Duodenal mucosa (tissue), 2 donors: ENCODE measurements at regions not wholly inside any gene's neighbourhood (a gene's known extent, or its start where the extent isn't known, plus 50 kb on each side); places are given as distances from the start of the nearest gene placed in this dataset.
"Not testable (repeated sequence)": the region's sequence is repeated elsewhere in the genome, so short reads cannot be mapped to it uniquely, and the experiment has no call there.

Experiments used
- H3K27ac ChIP-seq: one replicate; pipeline ENCODE4 v1.7.0; 2013; ENCODE audit warnings: low read depth, low read length
- H3K27me3 ChIP-seq, 2 donors: one replicate each; pipeline ENCODE4 v1.7.0; 2013; ENCODE audit warnings: low read length in 2 of 2, control low read depth in 1 of 2; ENCODE audit not compliant: insufficient read depth in 2 of 2, control insufficient read depth in 1 of 2
- H3K36me3 ChIP-seq, 2 donors: one replicate each; pipeline ENCODE4 v1.7.0; 2013; ENCODE audit warnings: low read length in 2 of 2, control low read depth in 1 of 2; ENCODE audit not compliant: insufficient read depth in 2 of 2, control insufficient read depth in 1 of 2
- H3K4me1 ChIP-seq, 2 donors: one replicate each; pipeline ENCODE4 v1.7.0; 2013; ENCODE audit warnings: low read length in 2 of 2, control low read depth in 1 of 2; ENCODE audit not compliant: insufficient read depth in 2 of 2, control insufficient read depth in 1 of 2
- H3K4me3 ChIP-seq, 2 donors: one replicate each; pipeline ENCODE4 v1.7.0; 2013; ENCODE audit warnings: low read length in 2 of 2, low read depth in 1 of 2
- H3K9ac ChIP-seq, 2 donors: one replicate each; pipeline ENCODE4 v1.7.0; 2013; ENCODE audit warnings: low read length in 2 of 2, low read depth in 1 of 2
- H3K9me3 ChIP-seq, 2 donors: one replicate each; pipeline ENCODE4 v1.7.0; 2013; ENCODE audit warnings: low read length in 2 of 2, control low read depth in 1 of 2; ENCODE audit not compliant: control insufficient read depth in 1 of 2

GRCh38 chr1:191729742-191730141 is 428.5 kb upstream of the RGS18 start:
- H3K36me3 ChIP-seq = no peaks in the 10 kb centered on the region
- no peaks in the 10 kb centered on the region for H3K4me1 ChIP-seq
- no peaks in the 10 kb centered on the region for H3K9me3 ChIP-seq
- no peak overlapping the region for H3K9ac ChIP-seq
- H3K27me3 ChIP-seq = no peaks in the 10 kb centered on the region
- H3K27ac ChIP-seq = no peak overlapping the region
- no peak overlapping the region for H3K4me3 ChIP-seq

DNA sequence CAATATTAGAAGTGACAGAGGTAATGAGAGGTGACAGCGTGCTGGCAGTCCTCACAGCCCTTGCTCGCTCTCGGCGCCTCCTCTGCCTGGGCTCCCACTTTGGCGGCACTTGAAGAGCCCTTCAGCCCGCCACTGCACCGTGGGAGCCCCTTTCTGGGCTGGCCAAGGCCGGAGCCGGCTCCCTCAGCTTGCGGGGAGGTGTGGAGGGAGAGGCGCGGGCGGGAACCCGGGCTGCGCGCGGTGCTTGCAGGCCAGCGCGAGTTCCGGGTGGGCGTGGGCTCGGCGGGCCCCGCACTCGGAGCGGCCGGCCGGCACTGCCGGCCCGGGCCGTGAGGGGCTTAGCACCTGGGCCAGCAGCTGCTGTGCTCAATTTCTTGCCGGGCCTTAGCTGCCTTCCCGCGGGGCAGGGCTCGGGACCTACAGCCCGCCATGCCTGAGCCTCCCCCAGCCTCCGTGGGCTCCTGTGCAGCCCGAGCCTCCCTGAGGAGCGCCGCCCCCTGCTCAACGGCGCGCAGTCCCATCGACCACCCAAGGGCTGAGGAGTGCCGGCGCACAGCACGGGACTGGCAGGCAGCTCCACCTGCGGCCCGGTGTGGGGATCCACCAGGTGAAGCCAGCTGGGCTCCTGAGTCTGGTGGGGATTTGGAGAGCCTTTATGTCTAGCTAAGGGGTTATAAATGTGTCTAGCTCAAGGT is 426.5 kb upstream of the RGS18 start:
- not testable (repeated sequence) for H3K9me3 ChIP-seq, H3K9ac ChIP-seq, H3K36me3 ChIP-seq, H3K4me1 ChIP-seq, H3K27me3 ChIP-seq, H3K27ac ChIP-seq, H3K4me3 ChIP-seq

- Histone ChIP-seq H3K36me3 (no peaks in the 10 kb centered on the region), H3K27me3 (no peaks in the 10 kb centered on the region), H3K4me1 (no peaks in the 10 kb centered on the region), H3K4me3 (no peak overlapping the region), H3K9ac (no peak overlapping the region), H3K9me3 (no peaks in the 10 kb centered on the region), H3K27ac (no peak overlapping the region)
Measured at GRCh38 chr1:191734321-191734720, 423.9 kb upstream of the RGS18 start.

DNA sequence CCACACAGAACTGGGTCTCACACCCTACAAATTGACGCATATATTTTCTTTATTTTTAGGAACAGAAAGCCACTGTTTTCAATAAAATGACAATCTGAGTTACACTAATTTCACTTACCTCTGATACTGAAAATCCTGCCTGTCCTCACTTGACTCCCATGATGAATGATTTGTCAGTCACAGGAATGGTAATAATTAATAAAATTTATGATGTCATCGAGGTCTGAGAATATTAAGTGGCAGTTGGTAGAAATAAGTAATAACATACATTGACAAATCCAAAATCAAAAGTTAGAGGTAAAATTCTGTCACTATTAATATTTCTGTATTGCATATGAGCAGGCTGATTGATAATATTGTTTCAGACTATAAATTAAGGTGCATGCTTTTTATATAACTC is 418.7 kb upstream of the RGS18 start:
- Histone ChIP-seq H3K9me3 (no peaks in the 10 kb centered on the region), H3K27ac (no peak overlapping the region), H3K4me3 (no peak overlapping the region), H3K9ac (no peak overlapping the region), H3K27me3 (no peaks in the 10 kb centered on the region), H3K36me3 (no peaks in the 10 kb centered on the region), H3K4me1 (no peaks in the 10 kb centered on the region)

- Histone ChIP-seq H3K36me3 (no peaks in the 10 kb centered on the region), H3K27me3 (no peaks in the 10 kb centered on the region), H3K9me3 (no peaks in the 10 kb centered on the region), H3K27ac (no peak overlapping the region), H3K4me1 (no peaks in the 10 kb centered on the region), H3K4me3 (no peak overlapping the region), H3K9ac (no peak overlapping the region)
Measured at GRCh38 chr1:191752342-191752741, 405.9 kb upstream of the RGS18 start.

GRCh38 chr1:191760016-191760415 is 398.2 kb upstream of the RGS18 start:
- Histone ChIP-seq H3K27me3 (no peaks in the 10 kb centered on the region), H3K4me1 (no peaks in the 10 kb centered on the region), H3K9me3 (no peaks in the 10 kb centered on the region), H3K36me3 (no peaks in the 10 kb centered on the region), H3K9ac (no peak overlapping the region), H3K4me3 (no peak overlapping the region), H3K27ac (no peak overlapping the region)

DNA sequence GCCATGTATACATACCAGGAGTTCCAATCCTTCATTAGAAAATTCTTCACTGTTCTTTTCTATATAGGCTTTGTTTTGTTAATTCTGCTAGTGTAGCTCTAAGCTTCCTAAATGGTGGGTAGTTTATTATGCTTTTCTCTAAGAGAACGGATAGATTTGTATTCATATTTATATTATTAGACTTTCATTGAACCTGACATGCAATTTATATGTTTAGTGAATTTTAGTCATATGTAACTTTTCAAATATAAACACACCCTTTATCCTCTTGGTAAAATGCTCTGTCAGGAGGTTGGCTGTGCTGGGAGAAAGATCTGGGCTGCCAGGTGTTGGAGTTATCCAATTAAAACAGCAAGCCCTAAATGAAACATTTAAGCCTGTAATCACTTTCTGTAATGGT is 369.7 kb upstream of the RGS18 start:
- no peak overlapping the region for H3K27ac ChIP-seq
- H3K4me1 ChIP-seq = no peaks in the 10 kb centered on the region
- H3K4me3 ChIP-seq = no peak overlapping the region
- no peaks in the 10 kb centered on the region for H3K36me3 ChIP-seq
- H3K9me3 ChIP-seq = no peaks in the 10 kb centered on the region
- H3K27me3 ChIP-seq = no peaks in the 10 kb centered on the region
- H3K9ac ChIP-seq = no peak overlapping the region

- Histone ChIP-seq H3K9me3 (no peaks in the 10 kb centered on the region), H3K4me3 (no peak overlapping the region)
Measured at GRCh38 chr1:191798178-191798577, 360.1 kb upstream of the RGS18 start.

DNA sequence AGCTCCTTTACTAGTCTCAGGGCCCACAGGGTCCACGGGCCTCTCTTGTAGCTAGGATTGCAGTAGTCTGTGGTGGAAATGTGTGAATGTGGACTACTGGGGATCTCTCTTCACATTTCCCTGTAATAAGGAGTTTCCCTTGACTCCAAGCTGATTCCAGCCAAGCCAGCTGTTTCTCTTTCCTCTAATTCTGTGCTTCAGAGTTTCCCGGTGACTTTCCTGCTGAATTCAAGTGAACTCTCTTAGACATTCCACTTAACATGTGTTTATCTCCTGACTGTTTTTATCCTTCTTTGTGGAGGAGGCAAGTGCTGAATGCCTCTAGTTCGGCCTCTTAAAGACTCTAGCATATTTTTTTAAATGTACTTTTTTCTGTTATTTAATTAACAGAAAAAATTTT is 354.0 kb upstream of the RGS18 start:
- no peaks in the 10 kb centered on the region for H3K9me3 ChIP-seq
- no peaks in the 10 kb centered on the region for H3K36me3 ChIP-seq
- no peaks in the 10 kb centered on the region for H3K27me3 ChIP-seq
- H3K4me1 ChIP-seq = no peaks in the 10 kb centered on the region
- H3K4me3 ChIP-seq = no peak overlapping the region
- H3K27ac ChIP-seq = no peak overlapping the region
- H3K9ac ChIP-seq = no peak overlapping the region

More at GRCh38 chr1:191798178-191798577, 360.1 kb upstream of the RGS18 start:
- no peaks in the 10 kb centered on the region for H3K27me3 ChIP-seq
- H3K4me1 ChIP-seq = no peaks in the 10 kb centered on the region
- H3K9ac ChIP-seq = no peak overlapping the region
- H3K27ac ChIP-seq = no peak overlapping the region
- no peaks in the 10 kb centered on the region for H3K36me3 ChIP-seq

DNA sequence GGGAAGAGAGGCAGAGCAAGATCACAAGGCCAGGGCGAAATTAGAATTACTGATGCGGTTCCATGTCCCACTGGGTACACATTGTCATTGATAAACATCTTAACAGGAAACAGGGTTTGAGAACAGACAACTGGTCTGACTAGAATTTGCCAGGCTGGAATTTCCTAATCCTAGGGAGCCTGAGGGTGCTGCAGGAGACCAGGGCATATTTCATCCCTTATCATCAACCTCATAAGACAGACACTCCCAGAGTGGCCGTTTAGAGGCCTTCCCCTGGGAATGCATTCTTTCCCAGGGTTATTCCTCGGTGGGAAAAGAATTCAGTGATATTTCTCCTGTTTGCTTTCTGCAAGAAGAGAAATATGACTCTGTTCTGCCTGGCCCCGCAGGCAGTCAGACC is 344.7 kb upstream of the RGS18 start:
- H3K9ac ChIP-seq, H3K27me3 ChIP-seq, H3K27ac ChIP-seq, H3K4me3 ChIP-seq, H3K9me3 ChIP-seq, H3K4me1 ChIP-seq, H3K36me3 ChIP-seq: not testable (repeated sequence)

DNA sequence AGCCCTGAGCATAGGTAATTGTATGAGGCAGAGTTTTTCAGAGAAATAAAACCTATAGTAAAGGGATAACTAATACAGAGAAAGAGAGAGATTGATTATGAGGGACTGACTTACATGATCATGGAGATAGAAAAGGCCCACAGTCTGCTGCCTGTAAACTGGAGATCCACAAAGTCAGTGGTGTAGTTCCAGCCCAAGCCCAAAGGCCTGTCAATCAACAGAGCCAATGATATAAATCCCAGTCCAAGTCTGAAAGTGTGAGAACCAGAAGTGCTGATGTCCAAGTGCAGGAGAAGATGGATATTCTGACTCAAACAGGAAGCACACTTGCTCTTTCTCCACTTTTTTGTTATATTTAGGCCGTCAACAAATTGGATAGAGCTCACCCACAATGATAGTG is 340.1 kb upstream of the RGS18 start:
- no peak overlapping the region for H3K9ac ChIP-seq
- no peaks in the 10 kb centered on the region for H3K27me3 ChIP-seq
- no peak overlapping the region for H3K27ac ChIP-seq
- H3K4me1 ChIP-seq = no peaks in the 10 kb centered on the region
- H3K9me3 ChIP-seq = no peaks in the 10 kb centered on the region
- no peaks in the 10 kb centered on the region for H3K36me3 ChIP-seq
- H3K4me3 ChIP-seq = no peak overlapping the region
